ENCODE measurements at regions not wholly inside any gene's neighbourhood (a gene's known extent, or its start where the extent isn't known, plus 50 kb on each side); places are given as distances from the start of the nearest gene placed in this dataset.

DNA sequence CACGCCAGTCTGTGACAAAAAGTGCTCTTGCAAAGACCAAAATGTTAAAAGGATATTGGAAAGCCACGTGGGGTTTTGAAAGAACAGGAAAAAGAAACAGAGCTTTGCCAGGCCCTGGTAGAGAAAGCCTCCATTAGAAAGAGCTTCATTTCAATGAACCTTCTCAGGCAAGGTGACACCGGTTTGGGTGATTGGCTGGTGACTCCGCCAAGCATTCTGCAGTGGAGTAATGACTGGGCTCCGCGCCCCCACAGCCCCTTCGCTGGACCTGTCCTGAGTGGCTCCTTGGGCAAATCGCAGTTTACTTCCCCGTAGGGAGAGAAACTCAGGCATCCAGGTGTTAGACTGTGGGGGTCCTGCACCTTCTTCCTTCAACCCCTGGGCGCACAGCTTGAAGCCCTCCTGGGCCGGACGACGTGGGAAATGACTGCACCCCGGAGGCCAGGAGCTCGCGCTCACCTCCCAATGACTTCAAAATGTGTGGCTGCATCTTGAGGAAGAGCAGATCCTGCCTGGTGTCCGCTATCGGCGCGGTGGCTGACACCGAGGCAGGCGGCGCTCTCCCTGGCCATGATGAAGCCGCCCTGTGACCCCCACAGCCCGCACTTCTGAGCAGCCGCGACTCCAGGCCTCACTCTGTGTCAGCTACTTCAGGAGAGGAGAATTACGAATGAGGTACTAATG lies 444.6 kb upstream of the SGCG start:
- no peak overlapping the region for H3K4me2 ChIP-seq (ENCODE audit: low read length)
- BruUV-seq (replicated peaks), result no TSS peak
- POLR2A ChIA-PET (ENCODE audit: unreplicated experiment), result no interaction called here

DNA sequence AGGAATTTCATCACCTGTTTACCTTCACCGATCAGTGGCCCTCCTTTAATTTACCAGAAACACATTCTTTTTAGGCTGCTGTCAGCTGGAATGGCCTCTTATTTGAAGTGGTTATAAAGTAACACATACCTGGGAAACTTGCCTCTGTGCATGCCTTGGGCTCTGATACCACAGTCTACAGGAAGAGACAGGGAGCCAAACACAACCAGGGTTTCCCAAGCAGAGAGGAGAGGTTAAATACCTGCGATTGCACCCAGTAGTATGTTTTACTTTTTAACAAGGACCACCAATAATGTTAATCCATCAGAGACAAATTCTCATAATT lies 444.0 kb upstream of the SGCG start:
- H3K9me3 ChIP-seq (ENCODE audit: low read length), result no peaks in the 10 kb centered on the region
- POLR2A ChIA-PET (ENCODE audit: unreplicated experiment), result no interaction called here
- TF ChIP-seq EZH2 (IDR thresholded peaks at IDR 0.05; ENCODE audit: low read length, unreplicated experiment) (no peak), EZH2phosphoT487 (IDR thresholded peaks at IDR 0.05; ENCODE audit: borderline replicate concordance, low read length) (no peak)
- TF ChIP-seq, protein P1, sequence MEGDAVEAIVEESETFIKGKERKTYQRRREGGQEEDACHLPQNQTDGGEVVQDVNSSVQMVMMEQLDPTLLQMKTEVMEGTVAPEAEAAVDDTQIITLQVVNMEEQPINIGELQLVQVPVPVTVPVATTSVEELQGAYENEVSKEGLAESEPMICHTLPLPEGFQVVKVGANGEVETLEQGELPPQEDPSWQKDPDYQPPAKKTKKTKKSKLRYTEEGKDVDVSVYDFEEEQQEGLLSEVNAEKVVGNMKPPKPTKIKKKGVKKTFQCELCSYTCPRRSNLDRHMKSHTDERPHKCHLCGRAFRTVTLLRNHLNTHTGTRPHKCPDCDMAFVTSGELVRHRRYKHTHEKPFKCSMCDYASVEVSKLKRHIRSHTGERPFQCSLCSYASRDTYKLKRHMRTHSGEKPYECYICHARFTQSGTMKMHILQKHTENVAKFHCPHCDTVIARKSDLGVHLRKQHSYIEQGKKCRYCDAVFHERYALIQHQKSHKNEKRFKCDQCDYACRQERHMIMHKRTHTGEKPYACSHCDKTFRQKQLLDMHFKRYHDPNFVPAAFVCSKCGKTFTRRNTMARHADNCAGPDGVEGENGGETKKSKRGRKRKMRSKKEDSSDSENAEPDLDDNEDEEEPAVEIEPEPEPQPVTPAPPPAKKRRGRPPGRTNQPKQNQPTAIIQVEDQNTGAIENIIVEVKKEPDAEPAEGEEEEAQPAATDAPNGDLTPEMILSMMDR (conservative IDR thresholded peaks at IDR 0.05; ENCODE audit: low read depth, low read length), result no peak
- no peaks in the 10 kb centered on the region for H3K79me2 ChIP-seq (ENCODE audit: low read length)
- H4K20me1 ChIP-seq (ENCODE audit: low read length), result no peaks in the 10 kb centered on the region
- no peaks in the 10 kb centered on the region for H3K9me2 ChIP-seq (replicated peaks; ENCODE audit: low read length)
- no peak overlapping the region for H2AFZ ChIP-seq (ENCODE audit: low read length)
- no peaks in the 10 kb centered on the region for H3F3A ChIP-seq (ENCODE audit: low read length, unreplicated experiment)
- H3K36me3 ChIP-seq (ENCODE audit: low read depth, low read length), result no peaks in the 10 kb centered on the region
- no peak for DNase-seq
- no TSS peak for BruUV-seq (replicated peaks)
- intact Hi-C loops (cut with micrococcal nuclease), result no loop called here
- CTCF ChIA-PET, result no interaction called here
- H3K27me3 ChIP-seq (ENCODE audit: low read length), result no peaks in the 10 kb centered on the region; the same call in 1 of the 2 replicates
- no peak overlapping the region for H3K4me3 ChIP-seq (ENCODE audit: low read length)
- no peaks in the 10 kb centered on the region for H3K4me1 ChIP-seq (ENCODE audit: insufficient read depth, low read length)
- ATAC-seq, result no peak
- no peak overlapping the region for H3K9ac ChIP-seq (ENCODE audit: low read length)
- H3K27ac ChIP-seq (ENCODE audit: low read length), result no peak overlapping the region
- H3K4me2 ChIP-seq (ENCODE audit: low read length), result no peak overlapping the region

More for the DNA sequence above, 444.6 kb upstream of the SGCG start:
- TF ChIP-seq EZH2 (IDR thresholded peaks at IDR 0.05; ENCODE audit: low read length, unreplicated experiment) (no peak), EZH2phosphoT487 (IDR thresholded peaks at IDR 0.05; ENCODE audit: borderline replicate concordance, low read length) (no peak)
- TF ChIP-seq, protein P1 (conservative IDR thresholded peaks at IDR 0.05; ENCODE audit: low read depth, low read length), result no peak
- ATAC-seq (no peak), DNase-seq (no peak)
- Histone ChIP-seq H2AFZ (ENCODE audit: low read length) (no peak overlapping the region), H3K9ac (ENCODE audit: low read length) (no peak overlapping the region), H3K27ac (ENCODE audit: low read length) (no peak overlapping the region), H3K9me3 (ENCODE audit: low read length) (no peaks in the 10 kb centered on the region), H3F3A (ENCODE audit: low read length, unreplicated experiment) (no peaks in the 10 kb centered on the region), H3K79me2 (ENCODE audit: low read length) (no peaks in the 10 kb centered on the region), H3K4me3 (ENCODE audit: low read length) (no peak overlapping the region), H3K4me1 (ENCODE audit: insufficient read depth, low read length) (no peaks in the 10 kb centered on the region), H3K27me3 (ENCODE audit: low read length) (no peaks in the 10 kb centered on the region; the same call in 1 of the 2 replicates), H3K9me2 (replicated peaks; ENCODE audit: low read length) (no peaks in the 10 kb centered on the region), H3K36me3 (ENCODE audit: low read depth, low read length) (no peaks in the 10 kb centered on the region), H4K20me1 (ENCODE audit: low read length) (no peaks in the 10 kb centered on the region)
- intact Hi-C loops (cut with micrococcal nuclease), result no loop called here
- CTCF ChIA-PET, result no interaction called here

DNA sequence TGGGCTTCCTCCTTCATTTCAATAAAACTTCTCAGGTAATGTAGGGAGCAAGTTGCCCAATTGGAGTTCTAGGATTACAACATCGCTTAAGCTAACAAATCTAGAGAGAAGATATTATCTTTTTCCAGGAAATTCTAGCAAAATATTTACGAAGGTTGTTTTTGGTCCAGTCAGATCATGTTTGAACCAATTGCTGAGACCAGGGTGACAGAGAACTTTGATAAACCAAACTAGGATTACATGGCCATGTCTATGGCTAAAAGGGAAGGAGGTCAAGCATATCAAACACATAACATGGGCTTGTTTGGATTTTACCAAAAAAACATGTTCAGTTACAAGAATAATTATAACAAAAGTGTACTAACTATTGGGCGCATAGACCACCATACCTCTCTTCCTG lies 442.4 kb upstream of the SGCG start:
- no peak for DNase-seq
- no peak overlapping the region for H3K4me3 ChIP-seq (ENCODE audit: low read length)
- H3K27ac ChIP-seq (ENCODE audit: low read length), result no peak overlapping the region
- H3K79me2 ChIP-seq (ENCODE audit: low read length), result no peaks in the 10 kb centered on the region
- no peak overlapping the region for H3K4me2 ChIP-seq (ENCODE audit: low read length)
- H3K9me2 ChIP-seq (replicated peaks; ENCODE audit: low read length), result no peaks in the 10 kb centered on the region
- no TSS peak for BruUV-seq (replicated peaks)
- TF ChIP-seq, protein P1 (conservative IDR thresholded peaks at IDR 0.05; ENCODE audit: low read depth, low read length), result no peak
- TF ChIP-seq EZH2phosphoT487 (IDR thresholded peaks at IDR 0.05; ENCODE audit: borderline replicate concordance, low read length) (no peak), EZH2 (IDR thresholded peaks at IDR 0.05; ENCODE audit: low read length, unreplicated experiment) (no peak)
- ChIA-PET POLR2A (ENCODE audit: unreplicated experiment) (no interaction called here), CTCF (no interaction called here)
- H3K9ac ChIP-seq (ENCODE audit: low read length), result no peak overlapping the region
- no peak overlapping the region for H2AFZ ChIP-seq (ENCODE audit: low read length)
- no peaks in the 10 kb centered on the region for H3K4me1 ChIP-seq (ENCODE audit: insufficient read depth, low read length)
- H3K27me3 ChIP-seq (ENCODE audit: low read length), result no peaks in the 10 kb centered on the region; the same call in 1 of the 2 replicates
- H3F3A ChIP-seq (ENCODE audit: low read length, unreplicated experiment), result no peaks in the 10 kb centered on the region
- no peaks in the 10 kb centered on the region for H3K36me3 ChIP-seq (ENCODE audit: low read depth, low read length)
- ATAC-seq, result no peak
- intact Hi-C loops (cut with micrococcal nuclease), result no loop called here
- H4K20me1 ChIP-seq (ENCODE audit: low read length), result no peaks in the 10 kb centered on the region
- no peaks in the 10 kb centered on the region for H3K9me3 ChIP-seq (ENCODE audit: low read length)
